Fibroblast of pulmonary artery (primary cell): ENCODE measurements at regions not wholly inside any gene's neighbourhood (a gene's known extent, or its start where the extent isn't known, plus 50 kb on each side); places are given as distances from the start of the nearest gene placed in this dataset.

ENCODE experiments used
- DNase-seq: peaks from one replicate; pipeline ENCODE4 v3.0.0-alpha.2; 2010; ENCODE audit warnings: low read depth
- H3K4me3 ChIP-seq: replicated peaks from 2 replicates; pipeline ENCODE4 v1.5.1; 2011; ENCODE audit warnings: low read depth, mild to moderate bottlenecking, control low read depth, low read length, moderate library complexity
- TF ChIP-seq, protein P1 (sequence below): IDR thresholded peaks from 2 replicates; pipeline ENCODE4 v1.5.1; 2011; ENCODE audit warnings: mild to moderate bottlenecking, control low read depth, low read length, inconsistent platforms; ENCODE audit errors: missing control alignments

DNA sequence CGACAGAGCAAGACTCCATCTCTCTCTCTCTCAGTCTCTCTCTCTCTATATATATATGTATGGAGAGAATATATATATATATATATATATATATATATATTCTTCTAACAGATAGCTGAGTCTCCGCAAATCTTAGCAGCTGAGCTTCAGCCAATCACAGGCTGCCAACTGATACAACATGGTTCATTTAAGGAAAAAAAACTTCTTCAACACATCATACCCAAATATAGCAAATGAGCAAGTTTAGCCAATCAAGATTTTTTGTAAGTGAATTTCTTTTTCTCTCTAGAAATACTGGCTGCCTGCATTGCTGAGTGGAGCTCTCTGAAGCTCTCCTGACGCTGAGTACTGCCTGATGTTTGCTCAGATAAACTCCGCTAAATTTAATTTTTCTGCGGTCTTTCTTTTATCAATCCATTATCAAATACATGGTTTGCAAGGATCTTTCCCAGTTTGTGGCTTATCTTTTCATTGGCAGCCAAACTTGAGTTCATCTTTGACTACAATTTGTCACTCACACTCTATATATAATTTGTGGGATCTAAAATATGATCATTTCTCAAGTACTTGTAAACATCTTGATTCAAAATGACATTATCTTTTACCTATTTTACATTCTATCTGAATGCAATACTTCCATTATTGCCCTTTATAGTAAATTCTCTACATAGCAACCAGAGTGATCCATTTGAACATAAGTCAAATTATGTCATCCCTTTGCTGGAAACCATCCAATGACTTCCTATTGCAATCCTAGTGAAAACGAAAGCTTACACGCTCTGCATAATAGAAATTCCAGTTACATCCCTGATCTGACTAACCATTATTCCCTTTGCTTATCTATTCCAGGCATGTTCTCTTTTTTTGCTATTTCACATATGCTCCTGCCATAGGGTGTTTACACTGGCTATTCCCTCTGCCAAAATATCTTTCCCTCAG lies 2131.7 kb downstream of the MRPL39 start:
- no peak overlapping the region for H3K4me3 ChIP-seq
- TF ChIP-seq, protein P1, sequence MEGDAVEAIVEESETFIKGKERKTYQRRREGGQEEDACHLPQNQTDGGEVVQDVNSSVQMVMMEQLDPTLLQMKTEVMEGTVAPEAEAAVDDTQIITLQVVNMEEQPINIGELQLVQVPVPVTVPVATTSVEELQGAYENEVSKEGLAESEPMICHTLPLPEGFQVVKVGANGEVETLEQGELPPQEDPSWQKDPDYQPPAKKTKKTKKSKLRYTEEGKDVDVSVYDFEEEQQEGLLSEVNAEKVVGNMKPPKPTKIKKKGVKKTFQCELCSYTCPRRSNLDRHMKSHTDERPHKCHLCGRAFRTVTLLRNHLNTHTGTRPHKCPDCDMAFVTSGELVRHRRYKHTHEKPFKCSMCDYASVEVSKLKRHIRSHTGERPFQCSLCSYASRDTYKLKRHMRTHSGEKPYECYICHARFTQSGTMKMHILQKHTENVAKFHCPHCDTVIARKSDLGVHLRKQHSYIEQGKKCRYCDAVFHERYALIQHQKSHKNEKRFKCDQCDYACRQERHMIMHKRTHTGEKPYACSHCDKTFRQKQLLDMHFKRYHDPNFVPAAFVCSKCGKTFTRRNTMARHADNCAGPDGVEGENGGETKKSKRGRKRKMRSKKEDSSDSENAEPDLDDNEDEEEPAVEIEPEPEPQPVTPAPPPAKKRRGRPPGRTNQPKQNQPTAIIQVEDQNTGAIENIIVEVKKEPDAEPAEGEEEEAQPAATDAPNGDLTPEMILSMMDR, result no peak
- DNase-seq, result peak; percentile 17

DNA sequence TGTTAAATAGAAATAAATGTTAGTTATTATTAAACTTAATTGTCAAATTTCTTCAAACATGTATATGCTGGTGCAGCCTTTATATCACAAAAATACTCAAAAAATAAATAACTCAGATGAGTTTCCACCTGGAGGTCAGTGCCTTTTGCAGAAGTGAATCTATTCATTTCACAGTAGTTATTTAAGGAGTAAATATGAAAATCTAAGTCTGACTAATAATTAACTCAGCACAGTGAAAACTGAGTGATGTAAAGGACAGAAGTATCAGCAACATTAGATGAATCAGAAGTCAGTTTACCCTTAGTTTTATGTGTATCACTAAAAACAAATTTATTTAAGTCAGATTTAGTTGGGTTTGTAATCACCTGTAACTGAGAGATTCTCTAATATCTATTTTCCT lies 2135.4 kb downstream of the MRPL39 start:
- H3K4me3 ChIP-seq, result no peak overlapping the region
- no peak for DNase-seq
- TF ChIP-seq, protein P1, result no peak

DNA sequence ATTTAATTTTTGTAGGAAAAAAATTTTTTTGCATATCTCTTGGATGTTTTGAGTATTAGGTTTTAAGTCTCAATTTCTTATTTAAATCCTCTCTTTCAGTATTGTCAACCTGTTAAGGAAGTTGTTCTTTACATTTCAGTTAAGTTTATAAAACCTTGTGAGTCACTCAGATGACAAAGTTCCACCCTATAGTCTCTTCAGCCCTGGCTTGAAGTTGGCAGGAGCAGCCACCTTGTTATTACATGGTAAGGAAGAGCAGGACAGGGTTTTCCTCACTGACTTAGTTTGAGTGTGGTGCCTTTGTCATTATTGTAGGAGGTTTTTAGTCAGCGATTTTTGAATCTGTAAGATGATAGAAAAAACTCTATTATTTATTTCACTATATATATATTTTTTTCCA lies 2143.9 kb downstream of the MRPL39 start:
- no peak for DNase-seq
- TF ChIP-seq, protein P1, result no peak

DNA sequence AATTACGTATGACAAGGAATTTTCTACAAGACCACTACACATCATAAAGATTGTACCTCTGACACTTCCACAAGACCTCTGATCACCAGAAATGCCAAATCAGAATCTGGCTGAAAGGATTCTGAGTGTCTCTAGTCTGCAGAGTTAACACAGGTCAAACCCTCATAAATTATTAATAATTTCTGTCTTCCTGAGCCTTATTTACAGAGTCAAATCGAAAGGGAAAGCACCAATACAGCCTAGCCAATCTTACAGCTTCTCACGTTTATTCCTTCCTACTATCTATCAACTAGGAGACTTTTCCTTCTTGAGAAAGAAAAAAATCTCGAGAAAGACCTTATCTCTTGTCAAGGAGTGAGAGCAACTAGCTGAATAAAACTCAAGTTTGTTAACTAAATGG lies 2151.6 kb downstream of the MRPL39 start:
- TF ChIP-seq, protein P1, result no peak
- no peak for DNase-seq
- H3K4me3 ChIP-seq, result no peak overlapping the region

More for the DNA sequence above, 2143.9 kb downstream of the MRPL39 start:
- no peak overlapping the region for H3K4me3 ChIP-seq

DNA sequence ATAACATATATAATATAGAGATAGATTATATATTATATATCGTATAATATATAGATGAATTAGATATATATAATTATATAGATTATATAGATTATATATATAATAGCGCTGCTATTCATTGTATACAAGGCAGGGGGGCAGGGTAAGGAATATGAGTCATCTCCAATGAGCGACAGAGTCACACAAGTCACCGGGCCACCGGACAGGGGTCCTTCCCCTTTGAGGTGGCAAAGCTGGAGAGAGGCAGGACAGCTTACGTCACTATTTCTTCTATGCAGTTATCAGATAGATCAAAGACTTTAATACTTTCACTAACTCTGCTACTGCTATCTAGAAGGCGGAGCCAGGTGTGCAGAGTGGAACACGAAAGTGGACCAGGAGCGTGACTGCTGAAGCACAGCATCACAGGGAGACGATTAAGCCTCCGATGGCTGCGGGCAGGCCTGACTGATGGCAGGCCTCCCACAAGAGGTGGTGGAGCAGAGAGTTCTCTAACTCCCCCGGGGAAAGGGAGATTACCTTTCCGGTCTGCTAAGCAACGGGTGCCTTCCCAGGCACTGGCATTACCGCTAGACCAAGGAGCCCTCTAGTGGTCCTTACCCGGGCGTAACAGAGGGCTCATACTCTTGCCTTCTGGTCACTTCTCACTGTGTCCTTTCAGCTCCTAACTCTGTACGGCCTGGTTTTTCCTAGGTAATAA lies 2154.7 kb downstream of the MRPL39 start:
- TF ChIP-seq, protein P1, result no peak
- no peak overlapping the region for H3K4me3 ChIP-seq
- no peak for DNase-seq

DNA sequence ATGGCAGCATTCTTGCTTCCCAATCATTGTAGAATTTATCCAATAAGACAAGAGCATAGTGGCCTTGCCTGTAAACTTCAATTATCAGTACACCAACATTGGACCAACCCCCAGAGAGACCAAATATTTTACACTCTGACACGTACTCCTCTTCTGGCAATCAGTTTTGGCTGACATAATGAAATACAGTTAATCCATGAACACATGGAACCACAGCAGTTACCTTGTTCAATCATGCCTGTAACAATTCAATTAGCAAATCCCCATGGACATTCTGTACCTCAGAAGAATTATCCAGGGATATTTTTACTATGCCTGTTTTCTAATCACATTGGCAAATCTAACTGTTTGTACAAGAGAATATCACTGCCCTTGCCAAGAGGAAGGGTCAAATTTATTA lies 2162.0 kb downstream of the MRPL39 start:
- DNase-seq, result no peak
- no peak overlapping the region for H3K4me3 ChIP-seq
- TF ChIP-seq, protein P1, result no peak
